HG03135 (cell line): ENCODE measurements at regions not wholly inside any gene's neighbourhood (a gene's known extent, or its start where the extent isn't known, plus 50 kb on each side); places are given as distances from the start of the nearest gene placed in this dataset.
A peak's percentile ranks its signal among the peaks of the same experiment; 100 is the strongest.
"Not testable (repeated sequence)": the region's sequence is repeated elsewhere in the genome, so short reads cannot be mapped to it uniquely, and the experiment has no call there.

Source experiments
- ATAC-seq: cut with Tn5 transposase; IDR thresholded peaks from one replicate; pipeline ENCODE4 v1.9.1; 2021; ENCODE audit warnings: mild to moderate bottlenecking, moderate library complexity; ENCODE audit not compliant: unreplicated experiment

GRCh38 chr11:128171506-128171905 lies 415.9 kb downstream of the ETS1 start:
- ATAC-seq = no peak

- no peak for ATAC-seq
Observed at GRCh38 chr11:128165572-128165971, 421.8 kb downstream of the ETS1 start.

GRCh38 chr11:128164080-128164741 lies 423.1 kb downstream of the ETS1 start:
- no peak for ATAC-seq

- ATAC-seq = no peak
Observed at GRCh38 chr11:128161994-128162393, 425.4 kb downstream of the ETS1 start.

- no peak for ATAC-seq
Observed at GRCh38 chr11:128161436-128161835, 425.9 kb downstream of the ETS1 start.

- no peak for ATAC-seq
Observed at GRCh38 chr11:128158860-128159259, 428.5 kb downstream of the ETS1 start.

- ATAC-seq = peak; percentile 94
Observed at GRCh38 chr11:128157423-128158298, 429.7 kb downstream of the ETS1 start.

- no peak for ATAC-seq
Observed at GRCh38 chr11:128156486-128156885, 430.9 kb downstream of the ETS1 start.

- no peak for ATAC-seq
Observed at GRCh38 chr11:128155590-128155989, 431.8 kb downstream of the ETS1 start.

GRCh38 chr11:128153697-128154048 lies 433.7 kb downstream of the ETS1 start:
- no peak for ATAC-seq

- ATAC-seq = no peak
Observed at GRCh38 chr11:128152796-128153696, 434.3 kb downstream of the ETS1 start.

GRCh38 chr11:128151780-128152179 lies 435.6 kb downstream of the ETS1 start:
- no peak for ATAC-seq

GRCh38 chr11:128151338-128151737 lies 436.0 kb downstream of the ETS1 start:
- no peak for ATAC-seq

GRCh38 chr11:128148208-128148607 lies 439.1 kb downstream of the ETS1 start:
- no peak for ATAC-seq

- ATAC-seq = no peak
Observed at GRCh38 chr11:128146926-128147605, 440.3 kb downstream of the ETS1 start.

- not testable (repeated sequence) for ATAC-seq
Observed at GRCh38 chr11:128140293-128140692, 447.1 kb downstream of the ETS1 start.

- no peak for ATAC-seq
Observed at GRCh38 chr11:128135451-128135850, 451.9 kb downstream of the ETS1 start.

GRCh38 chr11:128133501-128133900 lies 453.9 kb downstream of the ETS1 start:
- no peak for ATAC-seq

- ATAC-seq = no peak
Observed at GRCh38 chr11:128130052-128130451, 457.3 kb downstream of the ETS1 start.

- no peak for ATAC-seq
Observed at GRCh38 chr11:128125723-128126122, 461.6 kb downstream of the ETS1 start.

GRCh38 chr11:128116885-128117284 lies 470.5 kb downstream of the ETS1 start:
- no peak for ATAC-seq
